Heart right ventricle (tissue), 16 donors: ENCODE measurements at regions not wholly inside any gene's neighbourhood (a gene's known extent, or its start where the extent isn't known, plus 50 kb on each side); places are given as distances from the start of the nearest gene placed in this dataset.

Source experiments
- ATAC-seq, 8 donors: fragments of 200-7000 bp; cut with Tn5 transposase; one replicate each; pipeline ENCODE4 v1.9.1; 2020; ENCODE audit warnings: mild to moderate bottlenecking in 8 of 8, moderate library complexity in 8 of 8, moderate number of reproducible peaks in 1 of 8
- DNase-seq, 2 donors: peaks; one replicate each; pipeline ENCODE4 v3.0.0-alpha.2; 2020
- H3K27ac ChIP-seq, 10 donors: fragments of 200-600 bp; sonication (generic) in 2 of 10; one replicate each; pipeline versions ENCODE4 v1.5.0 to v1.8.0; 2020 to 2022; ENCODE audit warnings: mild to moderate bottlenecking in 3 of 10
- H3K27me3 ChIP-seq, 7 donors: fragments of 200-600 bp; one replicate each; pipeline ENCODE4 v1.8.0; 2021 to 2022; ENCODE audit warnings: mild to moderate bottlenecking in 2 of 7
- H3K36me3 ChIP-seq, 9 donors: fragments of 200-600 bp; sonication (generic) in 1 of 9; one replicate each; pipeline versions ENCODE4 v1.5.0 to v1.8.0; 2020 to 2022; ENCODE audit warnings: mild to moderate bottlenecking in 2 of 9
- H3K4me1 ChIP-seq, 9 donors: fragments of 200-600 bp; sonication (generic) in 1 of 9; one replicate each; pipeline versions ENCODE4 v1.5.0 to v1.8.0; 2020 to 2022; ENCODE audit warnings: mild to moderate bottlenecking in 4 of 9
- H3K4me3 ChIP-seq, 10 donors: fragments of 200-600 bp; sonication (generic) in 2 of 10; one replicate each; pipeline versions ENCODE4 v1.5.0 to v1.8.0; 2020 to 2022; ENCODE audit warnings: mild to moderate bottlenecking in 7 of 10, moderate library complexity in 2 of 10
- H3K9me3 ChIP-seq, 11 donors: fragments of 200-600 bp in 10 of 11; sonication (generic) in 2 of 11; one replicate each; pipeline versions ENCODE4 v1.5.0 to v1.8.0; 2013 to 2022; ENCODE audit warnings: mild to moderate bottlenecking in 2 of 11, control low read depth in 1 of 11, moderate library complexity in 1 of 11
- WGBS, 2 donors: extraction: QIAGEN DNeasy Blood & Tissue Kit; methylation state at CpG; one replicate each; pipeline ENCODE4 v1.1.7; 2013; ENCODE audit warnings: inconsistent platforms in 1 of 2; 5-methylcytosine and 5-hydroxymethylcytosine counted together
- intact Hi-C, 10 donors: fragments of 100-400 bp; cut with DNase I; formaldehyde crosslinking; loops; one replicate each; pipeline versions ENCODE4 v1.11.1 to v1.14.2; 2022
- TF ChIP-seq, protein P1 (sequence below), 9 donors: fragments of 200-600 bp; sonication (generic) in 2 of 9; IDR thresholded peaks; one replicate each; pipeline versions ENCODE4 v1.5.0 to v1.8.0; 2021 to 2022; ENCODE audit warnings: antibody characterized with exemption in 9 of 9, mild to moderate bottlenecking in 5 of 9, moderate library complexity in 1 of 9
- donor health status: Arrhythmogenic right ventricular cardiomyopathy.
- donor health status: ischemic (EF 13 %, LVEDD 7.1; RV severe dilation, severe dysfunction).
- donor health status: healthy with polysubstance abuse.
- donor health status: DM: no; HTN: yes; CAD: no.
- donor health status: DM: no; HTN: no; CAD: no.
- donor health status: ischemic (EF 25% LVEDD 6.9; RV normal size, moderate dysfunction).
- donor health status: ischemic (EF 25% LVEDD 5.7; RV mildly dilated, moderate dysfunction).
- donor health status: healthy.
- donor health status: DM: yes; HTN: yes; CAD: no.
- donor health status: Ischemic cardiomyopathy.
- donor health status: ischemic (EF 35%, LVEDD 5.7; RV mildly dilated, moderate dysfunction).
- donor health status: nonischemic (EF 11% LVEDD 7.7; RV severe dilation, severe dysfunction).
- donor health status: DM: yes; HTN: yes; CAD: no.
- donor health status: PGD.
- donor health status: ischemic (EF 29% LVEDD 5.4; RV normal size, mild dysfunction).
- donor health status: nonischemic (EF 23%, LVEDD 6.1; RV moderate dilation, normal function).

DNA sequence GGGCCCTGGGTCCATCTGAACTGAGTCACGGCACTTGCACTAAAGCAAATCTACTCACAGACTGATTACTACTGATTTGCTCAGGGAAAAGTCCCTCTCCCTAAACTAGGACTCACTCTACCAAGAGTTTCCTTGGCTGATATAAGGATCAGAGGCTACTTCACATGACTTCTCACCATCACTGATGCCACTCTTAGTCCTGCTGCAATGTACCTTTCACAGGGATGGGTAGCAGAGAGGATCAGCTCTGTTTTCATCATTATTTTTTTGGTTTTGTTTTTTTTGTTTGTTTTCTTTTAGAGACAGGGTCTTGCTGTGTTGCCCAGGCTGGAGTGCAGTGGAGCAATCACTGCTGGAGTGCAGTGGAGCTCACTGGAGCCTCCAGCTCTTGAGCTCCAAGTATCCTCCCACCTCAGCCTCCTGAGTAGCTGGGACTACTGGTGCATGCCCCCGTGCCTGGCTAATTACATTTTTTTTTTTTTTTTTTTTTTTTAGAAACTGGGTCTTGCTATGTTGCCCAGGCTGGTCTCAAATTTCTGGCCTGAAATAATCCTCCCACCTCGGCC, 200.6 kb downstream of the JCAD start:
- Histone ChIP-seq H3K9me3 (no peaks in the 10 kb centered on the region), H3K4me3 (no peak overlapping the region), H3K4me1 (peaks cover 0 to 13% (median 10%) of the 10 kb centered on the region in 9 donors), H3K27ac (peak overlapping the region in 2 of 10 donors; percentile 40), H3K36me3 (no peaks in the 10 kb centered on the region), H3K27me3 (no peaks in the 10 kb centered on the region)
- 49 to 55% methylated on average over 3 of the region's 3 CpGs for WGBS, 2 donors
- DNase-seq: no peak
- ATAC-seq: peak in 5 of 8 donors; percentile 4 to 27 (median 12)
- TF ChIP-seq, protein P1, sequence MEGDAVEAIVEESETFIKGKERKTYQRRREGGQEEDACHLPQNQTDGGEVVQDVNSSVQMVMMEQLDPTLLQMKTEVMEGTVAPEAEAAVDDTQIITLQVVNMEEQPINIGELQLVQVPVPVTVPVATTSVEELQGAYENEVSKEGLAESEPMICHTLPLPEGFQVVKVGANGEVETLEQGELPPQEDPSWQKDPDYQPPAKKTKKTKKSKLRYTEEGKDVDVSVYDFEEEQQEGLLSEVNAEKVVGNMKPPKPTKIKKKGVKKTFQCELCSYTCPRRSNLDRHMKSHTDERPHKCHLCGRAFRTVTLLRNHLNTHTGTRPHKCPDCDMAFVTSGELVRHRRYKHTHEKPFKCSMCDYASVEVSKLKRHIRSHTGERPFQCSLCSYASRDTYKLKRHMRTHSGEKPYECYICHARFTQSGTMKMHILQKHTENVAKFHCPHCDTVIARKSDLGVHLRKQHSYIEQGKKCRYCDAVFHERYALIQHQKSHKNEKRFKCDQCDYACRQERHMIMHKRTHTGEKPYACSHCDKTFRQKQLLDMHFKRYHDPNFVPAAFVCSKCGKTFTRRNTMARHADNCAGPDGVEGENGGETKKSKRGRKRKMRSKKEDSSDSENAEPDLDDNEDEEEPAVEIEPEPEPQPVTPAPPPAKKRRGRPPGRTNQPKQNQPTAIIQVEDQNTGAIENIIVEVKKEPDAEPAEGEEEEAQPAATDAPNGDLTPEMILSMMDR (IDR thresholded peaks at IDR 0.05): peak in 2 of 9 donors; percentile 5 to 7
- intact Hi-C loops: loop anchor here in 7 of 10 donors (2.0 to 10.0 kb wide), 6 partner anchors 104 to 224 kb away; partner anchors contain the start of gene SVIL (in 1 of the 7)

DNA sequence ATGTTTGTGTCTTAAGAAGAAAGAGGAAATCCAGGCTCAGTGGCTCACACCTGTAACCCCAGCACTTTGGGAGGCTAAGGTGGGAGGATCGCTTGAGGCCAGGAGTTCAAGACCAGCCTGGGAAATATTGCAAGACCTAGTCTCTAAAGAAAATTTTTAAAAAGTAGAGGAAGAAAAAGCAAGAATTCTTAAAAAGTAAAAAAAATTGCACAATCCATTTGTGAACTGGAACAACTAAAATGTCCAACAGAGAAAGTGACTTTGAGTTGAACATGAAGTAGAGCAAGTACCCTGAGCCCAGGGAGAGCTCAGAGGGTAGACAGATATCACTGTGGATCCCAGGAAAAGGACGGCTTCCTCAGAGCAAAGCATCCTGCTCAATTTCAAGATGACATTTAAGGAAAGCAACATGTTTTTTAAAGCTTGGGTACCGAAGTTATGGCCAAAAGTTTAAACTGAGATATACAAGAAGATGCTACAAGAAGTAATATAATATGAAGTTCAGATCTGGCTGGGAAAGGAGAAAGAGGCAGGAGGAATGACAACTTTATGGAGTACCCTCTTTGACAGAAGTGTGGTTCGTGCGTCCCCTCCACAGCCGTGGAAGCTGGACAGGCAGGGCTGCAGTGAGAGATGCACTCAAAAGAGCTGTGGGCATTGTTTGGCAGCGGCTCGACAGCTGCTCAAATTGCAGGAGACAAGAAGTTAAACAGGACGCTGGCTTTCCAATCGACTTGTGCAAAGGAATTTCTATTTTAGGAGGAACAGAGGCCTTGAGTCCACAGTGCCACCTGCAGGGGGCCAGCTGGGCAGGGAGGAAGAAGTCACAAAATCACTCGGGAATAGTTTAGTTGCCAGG, 201.3 kb downstream of the JCAD start:
- Histone ChIP-seq H3K4me1 (peaks cover 0 to 13% (median 10%) of the 10 kb centered on the region in 9 donors), H3K36me3 (no peaks in the 10 kb centered on the region), H3K4me3 (peak overlapping the region in 1 of 10 donors; percentile 12), H3K27me3 (no peaks in the 10 kb centered on the region), H3K9me3 (no peaks in the 10 kb centered on the region), H3K27ac (peak overlapping the region in 6 of 10 donors; percentile 5 to 59 (median 40))
- TF ChIP-seq, protein P1 (IDR thresholded peaks at IDR 0.05): peak; percentile 45 to 81 (median 68)
- intact Hi-C loops: loop anchor here in 9 of 10 donors (2.0 to 10.0 kb wide), 7 partner anchors 103 to 223 kb away; partner anchors contain the start of gene SVIL (in 1 of the 9)
- WGBS, 2 donors: 19 to 21% methylated on average over 11 of the region's 11 CpGs
- DNase-seq (peak; percentile 65 to 67), ATAC-seq (peak; percentile 67 to 94 (median 87))

DNA sequence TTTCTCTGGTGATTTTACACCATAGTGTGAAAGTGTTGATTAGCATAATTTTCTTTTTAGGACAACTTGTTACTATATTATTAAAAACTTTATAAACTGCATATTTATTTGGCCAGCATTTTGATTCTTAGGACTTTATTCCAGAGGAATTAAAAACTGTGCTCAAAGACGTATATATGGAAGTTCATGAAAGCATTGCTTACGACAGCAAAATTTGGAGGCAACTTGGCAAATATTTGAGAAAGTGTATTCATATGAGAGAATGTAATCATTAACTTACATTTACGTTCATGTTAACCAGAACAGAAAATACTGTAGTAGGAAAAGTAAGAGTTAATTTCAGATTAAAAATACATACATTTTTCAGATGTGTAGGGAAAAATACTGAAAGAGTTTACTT, 203.1 kb downstream of the JCAD start:
- H3K36me3 ChIP-seq: no peaks in the 10 kb centered on the region
- no peak overlapping the region for H3K4me3 ChIP-seq
- ATAC-seq (no peak), DNase-seq (no peak)
- intact Hi-C loops: loop anchor here in 8 of 10 donors (2.0 to 10.0 kb wide), 7 partner anchors 101 to 221 kb away; partner anchors contain the start of gene SVIL (in 1 of the 8)
- TF ChIP-seq, protein P1 (IDR thresholded peaks at IDR 0.05): no peak
- WGBS, 2 donors: 96 to 97% methylated on average over 3 of the region's 3 CpGs
- no peaks in the 10 kb centered on the region for H3K9me3 ChIP-seq
- H3K27ac ChIP-seq: no peak overlapping the region
- H3K27me3 ChIP-seq: no peaks in the 10 kb centered on the region
- H3K4me1 ChIP-seq: peaks cover 0 to 19% (median 10%) of the 10 kb centered on the region in 9 donors

DNA sequence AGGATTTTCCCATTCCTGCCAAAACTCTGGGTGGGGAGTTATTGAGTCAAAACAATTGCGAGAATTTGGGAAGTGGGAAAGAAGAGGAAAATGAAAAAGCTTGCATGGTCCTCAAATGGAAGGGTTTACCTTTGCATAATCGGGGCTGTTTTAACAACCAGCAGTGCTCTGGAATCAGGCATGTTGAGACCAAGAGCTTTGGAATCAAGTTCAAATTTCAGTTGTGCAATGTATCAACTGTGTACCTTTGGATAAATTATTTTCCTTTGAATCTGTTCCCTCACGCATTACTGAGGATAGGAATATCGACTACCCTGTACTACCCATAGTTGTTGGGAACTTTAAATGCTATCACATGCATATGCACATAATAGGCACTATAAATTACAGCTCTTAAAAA, 205.5 kb downstream of the JCAD start:
- no peaks in the 10 kb centered on the region for H3K27me3 ChIP-seq
- H3K36me3 ChIP-seq: no peaks in the 10 kb centered on the region
- intact Hi-C loops: loop anchor here in 3 of 10 donors (10.0 kb wide), 3 partner anchors 99 to 219 kb away; partner anchors contain the start of gene SVIL (in 1 of the 3)
- H3K9me3 ChIP-seq: no peaks in the 10 kb centered on the region
- ATAC-seq (no peak), DNase-seq (no peak)
- TF ChIP-seq, protein P1 (IDR thresholded peaks at IDR 0.05): no peak
- no peak overlapping the region for H3K4me3 ChIP-seq
- WGBS, 2 donors: 93 to 94% methylated on average over 4 of the region's 4 CpGs
- peaks cover 0 to 42% (median 24%) of the 10 kb centered on the region in 9 donors for H3K4me1 ChIP-seq
- no peak overlapping the region for H3K27ac ChIP-seq
